GM23338 (cell line): ENCODE measurements at regions not wholly inside any gene's neighbourhood (a gene's known extent, or its start where the extent isn't known, plus 50 kb on each side); places are given as distances from the start of the nearest gene placed in this dataset.

Source experiments
- ATAC-seq: fragments of 200-7000 bp; cut with Tn5 transposase; 3 replicates; pipeline ENCODE4 v1.9.1; 2020
- DNase-seq: peaks from one replicate; pipeline ENCODE4 v3.0.0-alpha.2; 2015; ENCODE audit warnings: low spot score
- H2AFZ ChIP-seq: fragments of 200-600 bp; sonication (generic); 2 replicates; pipeline ENCODE4 v1.8.0; 2016; ENCODE audit warnings: antibody characterized with exemption, mild to moderate bottlenecking, moderate library complexity
- H3F3A ChIP-seq: fragments of 200-600 bp; sonication (generic); replicated peaks from 2 replicates; pipeline ENCODE4 v1.8.0; 2017; ENCODE audit warnings: antibody characterized with exemption, mixed run types, low read depth
- H3K27ac ChIP-seq: fragments of 200-600 bp; sonication (generic); 2 replicates; pipeline ENCODE4 v1.6.1; 2016; ENCODE audit warnings: low read depth
- H3K27me3 ChIP-seq: fragments of 200-600 bp; sonication (generic); 2 replicates; pipeline ENCODE4 v1.8.0; 2016; ENCODE audit warnings: mild to moderate bottlenecking, mixed run types, moderate library complexity; ENCODE audit not compliant: insufficient read depth
- H3K36me3 ChIP-seq: fragments of 200-600 bp; sonication (generic); 2 replicates; pipeline ENCODE4 v1.8.0; 2016; ENCODE audit warnings: mild to moderate bottlenecking; ENCODE audit not compliant: insufficient read depth
- H3K4me1 ChIP-seq: fragments of 200-600 bp; sonication (generic); 2 replicates; pipeline ENCODE4 v1.8.0; 2016; ENCODE audit warnings: mild to moderate bottlenecking, moderate library complexity; ENCODE audit not compliant: insufficient read depth
- H3K4me2 ChIP-seq: fragments of 200-600 bp; sonication (generic); 2 replicates; pipeline ENCODE4 v1.7.1; 2017; ENCODE audit warnings: mixed run types
- H3K4me3 ChIP-seq: fragments of 200-600 bp; sonication (generic); 2 replicates; pipeline ENCODE4 v1.6.1; 2016; ENCODE audit warnings: mixed run types
- H3K79me2 ChIP-seq: fragments of 200-600 bp; sonication (generic); replicated peaks from 2 replicates; pipeline ENCODE4 v1.8.0; 2017; ENCODE audit warnings: mild to moderate bottlenecking; ENCODE audit not compliant: insufficient read depth
- H3K9me2 ChIP-seq: fragments of 200-600 bp; sonication (generic); 2 replicates; pipeline ENCODE4 v1.8.0; 2017; ENCODE audit not compliant: insufficient read depth
- H4K20me1 ChIP-seq: fragments of 200-600 bp; sonication (generic); replicated peaks from 2 replicates; pipeline ENCODE4 v1.8.0; 2017; ENCODE audit warnings: mild to moderate bottlenecking; ENCODE audit not compliant: insufficient read depth
- H3K27ac Mint-ChIP-seq: 2 replicates; pipeline ENCODE4 v1.8.0; 2020; ENCODE audit warnings: inconsistent platforms, mild to moderate bottlenecking, moderate library complexity, mixed read lengths
- H3K27me3 Mint-ChIP-seq: 3 replicates; pipeline ENCODE4 v1.8.0; 2022; ENCODE audit warnings: low read depth, mild to moderate bottlenecking, moderate library complexity, mixed read lengths, inconsistent platforms; ENCODE audit not compliant: insufficient read depth, poor library complexity
- H3K36me3 Mint-ChIP-seq: 3 replicates; pipeline ENCODE4 v1.8.0; 2021; ENCODE audit warnings: low read depth, mild to moderate bottlenecking, inconsistent platforms, moderate library complexity, mixed read lengths
- H3K4me1 Mint-ChIP-seq: 3 replicates; pipeline ENCODE4 v1.8.0; 2020; ENCODE audit warnings: mild to moderate bottlenecking, inconsistent platforms, mixed read lengths
- H3K4me3 Mint-ChIP-seq: 3 replicates; pipeline ENCODE4 v1.8.0; 2021; ENCODE audit warnings: moderate library complexity, mild to moderate bottlenecking, inconsistent platforms, mixed read lengths
- H3K9me3 Mint-ChIP-seq: 3 replicates; pipeline ENCODE4 v1.8.0; 2020; ENCODE audit warnings: moderate library complexity, mild to moderate bottlenecking, inconsistent platforms, mixed read lengths
- EZH2 ChIP-seq: fragments of 200-600 bp; sonication (generic); IDR thresholded peaks from one replicate; pipeline ENCODE4 v1.8.0; 2017; ENCODE audit warnings: antibody characterized with exemption, mild to moderate bottlenecking, low read depth; ENCODE audit not compliant: unreplicated experiment
- POLR2AphosphoS5 ChIP-seq: IDR thresholded peaks from 2 replicates; pipeline ENCODE4 v1.6.1; 2016; ENCODE audit warnings: antibody characterized with exemption, low read depth
- ZNF114 ChIP-seq: fragments of 250-450 bp; sonication (Bioruptor Pico); IDR thresholded peaks from 2 replicates; pipeline ENCODE4 v1.5.0; 2020; ENCODE audit warnings: mild to moderate bottlenecking, moderate library complexity
- ZNF462 ChIP-seq: fragments of 250-450 bp; sonication (Bioruptor Pico); IDR thresholded peaks from 2 replicates; pipeline ENCODE4 v1.5.0; 2020; ENCODE audit warnings: mild to moderate bottlenecking, moderate library complexity

DNA sequence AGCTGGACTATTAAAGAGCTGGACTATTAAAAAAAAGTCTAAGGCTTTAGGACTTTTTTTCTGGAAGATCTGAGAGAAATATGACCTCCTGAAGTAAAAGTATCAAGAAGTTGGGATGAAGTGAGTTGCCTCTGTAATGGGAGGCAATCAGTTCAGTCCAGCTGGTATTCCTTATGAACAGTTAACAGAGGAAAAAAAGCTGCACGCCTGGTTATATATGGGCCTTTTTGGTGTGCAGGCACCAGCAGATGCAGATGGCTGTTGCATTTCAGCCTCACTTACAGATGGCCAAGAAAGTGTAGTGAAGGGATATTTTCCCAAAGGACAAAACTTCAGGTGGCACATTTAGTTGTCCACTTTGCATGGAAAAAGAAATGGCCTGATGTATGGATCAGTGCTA is 70.3 kb upstream of the ELOVL5 start (continued):
- TF ChIP-seq EZH2 (no peak), ZNF462 (no peak)

DNA sequence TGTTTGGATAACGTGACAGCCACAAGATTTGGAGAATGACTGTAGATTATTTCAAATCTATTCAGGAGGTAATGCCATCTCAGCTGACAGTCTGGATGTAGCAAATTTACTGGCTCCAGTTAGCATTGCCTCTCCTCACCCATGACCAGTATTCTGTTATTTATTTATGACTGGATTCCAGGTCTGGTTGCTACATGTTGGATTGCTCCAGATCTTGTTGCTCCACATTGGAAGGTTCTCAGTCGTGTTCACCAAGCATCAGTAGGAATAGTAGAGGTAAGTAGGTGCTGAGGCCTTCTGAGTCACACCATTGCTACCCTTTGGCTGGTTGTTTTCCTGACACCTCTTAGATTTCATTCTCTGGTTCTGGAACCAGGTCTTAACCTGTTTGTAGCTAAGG is 69.5 kb upstream of the ELOVL5 start:
- Histone ChIP-seq H3K4me2 (no peak overlapping the region), H4K20me1 (no peaks in the 10 kb centered on the region), H3K36me3 (no peaks in the 10 kb centered on the region), H2AFZ (no peak overlapping the region), H3F3A (no peaks in the 10 kb centered on the region), H3K27me3 (no peaks in the 10 kb centered on the region), H3K4me3 (no peak overlapping the region), H3K9me2 (no peaks in the 10 kb centered on the region; the same call in 1 of the 2 replicates), H3K79me2 (no peaks in the 10 kb centered on the region), H3K4me1 (no peaks in the 10 kb centered on the region), H3K27ac (no peak overlapping the region)
- DNase-seq (no peak), ATAC-seq (no peak)
- TF ChIP-seq POLR2AphosphoS5, result no peak
- TF ChIP-seq ZNF114 (CRISPR knock-in tag), result no peak
- TF ChIP-seq ZNF462, result no peak
- Mint-ChIP-seq H3K27ac (no peak overlapping the region), H3K36me3 (no peaks in the 10 kb centered on the region), H3K4me3 (no peak overlapping the region), H3K9me3 (no peaks in the 10 kb centered on the region), H3K4me1 (no peaks in the 10 kb centered on the region), H3K27me3 (no peaks in the 10 kb centered on the region)
